ENCODE measurements at regions not wholly inside any gene's neighbourhood (a gene's known extent, or its start where the extent isn't known, plus 50 kb on each side); places are given as distances from the start of the nearest gene placed in this dataset.

GRCh38 chr10:75347186-75347585 is 54.4 kb downstream of the ZNF503 start:
- no peak for DNase-seq (ENCODE audit: low read depth, low spot score)

DNA sequence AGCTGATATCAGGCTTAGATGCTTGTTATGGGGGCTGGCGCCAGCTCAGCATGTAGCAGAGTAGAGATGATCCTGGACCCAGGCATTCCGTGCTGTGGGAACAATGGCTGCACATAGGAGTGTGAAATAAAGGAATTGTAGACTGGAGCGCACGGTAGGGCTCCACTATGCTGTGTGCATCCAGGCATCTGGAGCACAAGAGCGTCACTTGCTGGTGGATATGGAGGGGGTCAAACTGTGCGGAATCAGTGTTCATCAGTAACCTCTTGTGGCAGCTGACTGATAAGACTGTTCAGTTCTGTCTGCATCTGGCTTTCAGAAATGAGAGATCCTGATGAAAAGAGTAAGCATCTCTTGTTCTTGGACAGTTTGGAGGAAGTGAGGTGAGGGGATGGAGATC is 55.8 kb downstream of the ZNF503 start:
- no peak for DNase-seq (ENCODE audit: low read depth, low spot score)

- no peak for DNase-seq (ENCODE audit: low read depth, low spot score)
These were observed 57.4 kb downstream of the ZNF503 start for GRCh38 chr10:75344170-75344569.

GRCh38 chr10:75342397-75342796 is 59.2 kb downstream of the ZNF503 start:
- DNase-seq (ENCODE audit: low read depth, low spot score) = no peak

DNA sequence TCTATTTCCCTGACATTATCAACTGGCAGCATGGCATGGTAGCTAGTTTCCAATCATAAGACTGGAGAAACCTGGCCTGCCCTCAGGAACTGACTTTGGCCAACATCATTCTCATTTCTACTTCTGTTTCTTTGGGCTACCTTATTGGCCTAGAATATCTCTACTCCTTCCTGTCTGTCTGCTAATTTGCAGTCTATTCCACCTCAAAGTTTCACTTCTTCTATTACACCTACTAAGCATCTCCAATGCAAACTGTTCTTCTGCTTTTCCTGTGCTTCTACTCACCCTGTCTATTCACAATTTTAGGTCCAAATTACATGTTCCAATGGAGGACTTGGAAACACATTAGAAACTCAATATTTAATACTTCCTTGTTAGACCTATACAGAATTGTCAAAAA is 65.6 kb downstream of the ZNF503 start:
- no peak for DNase-seq (ENCODE audit: low read depth, low spot score)

DNA sequence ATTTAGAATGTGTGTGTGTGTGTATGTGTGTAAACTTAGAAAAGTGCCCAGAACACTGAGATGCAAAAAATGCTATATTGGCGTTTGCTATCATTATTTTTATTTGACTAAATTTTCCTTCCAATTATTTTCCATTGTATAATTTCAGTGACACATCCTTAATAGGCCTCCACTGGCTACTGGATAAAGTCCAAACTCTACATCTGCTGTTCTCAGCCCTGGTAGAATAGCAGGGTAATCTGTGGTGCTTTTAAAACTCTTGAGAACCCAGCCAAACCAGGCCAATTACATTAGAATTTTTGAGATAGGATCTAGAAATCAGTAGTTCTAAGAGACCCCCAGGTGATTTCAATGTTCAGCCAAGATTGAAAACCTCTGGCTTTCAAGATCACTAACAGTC is 66.4 kb downstream of the ZNF503 start:
- no peak for DNase-seq (ENCODE audit: low read depth, low spot score)

DNA sequence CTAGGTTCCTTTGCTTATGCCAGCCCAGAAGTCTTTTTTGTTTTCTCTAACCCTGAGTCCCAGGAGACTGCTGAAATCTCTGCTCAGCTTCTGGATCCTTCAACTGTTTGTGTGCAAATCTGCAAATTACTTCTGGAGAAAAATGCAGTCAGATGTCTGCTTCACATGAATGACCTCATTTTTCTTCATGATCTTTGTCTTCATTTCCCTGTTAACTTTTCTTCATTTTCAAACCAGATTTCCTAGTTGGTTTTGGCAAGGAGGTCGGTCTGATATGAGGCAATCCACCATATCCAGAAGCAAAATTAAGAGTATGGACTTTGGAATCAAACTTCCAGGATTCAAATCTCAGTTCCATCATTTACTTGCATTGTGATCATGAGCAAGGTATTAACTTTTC is 66.8 kb downstream of the ZNF503 start:
- no peak for DNase-seq (ENCODE audit: low read depth, low spot score)

DNA sequence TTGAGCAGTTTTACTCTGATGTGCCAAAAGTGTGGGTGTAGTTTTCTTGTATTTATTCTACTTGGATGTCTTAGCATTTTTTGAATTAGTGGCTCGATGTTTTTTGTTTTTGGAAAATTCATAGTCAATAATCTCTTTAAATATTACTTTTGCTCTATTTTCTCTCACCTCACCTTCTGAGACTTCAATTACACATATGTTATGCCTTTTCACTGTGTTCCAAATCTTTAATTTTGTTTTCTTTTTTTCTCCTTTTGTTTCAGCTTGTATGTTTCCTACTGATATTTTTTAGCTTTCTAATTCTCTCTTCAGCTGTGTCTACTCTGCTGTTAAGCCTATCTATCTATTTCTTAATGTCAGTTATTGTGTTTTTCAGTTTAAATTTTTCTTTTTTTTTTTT is 69.5 kb downstream of the ZNF503 start:
- no peak for DNase-seq (ENCODE audit: low read depth, low spot score)

DNA sequence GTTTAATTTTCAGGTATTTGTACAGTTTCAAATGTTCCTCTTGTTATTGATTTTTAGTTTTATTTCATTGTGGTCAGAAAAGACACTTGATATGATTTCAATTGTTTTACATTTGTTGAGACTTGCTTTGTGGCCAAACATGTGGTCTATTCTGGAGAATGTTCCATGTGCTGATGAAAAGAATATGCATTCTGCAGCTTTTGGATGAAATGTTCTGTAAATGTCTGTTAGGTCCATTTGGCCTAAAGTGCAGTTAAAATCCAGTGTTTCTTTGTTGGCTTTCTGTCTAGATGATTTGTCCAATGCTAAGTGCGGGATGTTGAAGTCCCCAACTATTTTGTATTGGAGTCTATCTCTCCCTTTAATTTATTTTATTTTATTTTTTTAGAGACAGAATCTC is 70.5 kb downstream of the ZNF503 start:
- DNase-seq (ENCODE audit: low read depth, low spot score) = no peak

GRCh38 chr10:75329190-75329745 is 72.3 kb downstream of the ZNF503 start:
- no peak for DNase-seq (ENCODE audit: low read depth, low spot score)

- DNase-seq (ENCODE audit: low read depth, low spot score) = no peak
These were observed 75.3 kb downstream of the ZNF503 start for GRCh38 chr10:75326306-75326705.

DNA sequence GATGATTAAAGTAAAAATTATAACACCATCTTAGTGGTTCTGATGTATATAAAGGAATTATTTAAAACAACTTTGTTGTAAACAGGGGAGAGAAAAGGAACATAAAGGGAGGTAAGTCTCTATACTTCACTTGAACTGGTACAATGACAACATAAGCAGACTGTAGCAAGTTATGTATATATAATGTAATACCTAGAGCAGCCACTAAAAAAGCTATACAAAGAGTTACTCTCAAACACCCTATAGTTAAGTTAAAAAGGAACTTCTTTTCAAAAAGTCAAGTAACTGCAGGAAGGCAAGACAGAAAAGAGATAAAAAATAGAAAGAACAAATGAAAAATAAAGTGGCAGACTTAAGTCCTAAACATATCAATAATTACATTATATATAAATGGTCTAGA is 82.3 kb downstream of the ZNF503 start:
- no peak for DNase-seq (ENCODE audit: low read depth, low spot score)

DNA sequence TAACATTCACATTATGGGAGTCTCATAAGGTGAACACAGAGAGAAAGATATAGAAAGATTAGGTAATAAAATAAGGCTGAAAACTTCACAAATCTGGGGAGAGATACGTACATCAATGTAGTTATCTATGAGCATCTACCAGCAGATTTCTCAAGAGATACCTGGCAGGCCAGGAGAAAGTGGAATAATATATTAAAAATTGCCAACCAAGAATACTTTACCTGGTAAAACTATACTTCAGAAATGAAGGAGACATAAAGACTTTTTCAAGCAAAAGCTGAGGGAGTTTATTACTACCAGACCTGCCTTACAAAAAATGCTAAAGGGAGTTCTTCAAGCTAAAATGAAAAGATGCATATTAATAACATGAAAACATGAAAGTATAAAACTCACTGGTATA is 78.8 kb upstream of the COMTD1 start:
- no peak for DNase-seq (ENCODE audit: low read depth, low spot score)

GRCh38 chr10:75312440-75312839 is 76.7 kb upstream of the COMTD1 start:
- no peak for DNase-seq (ENCODE audit: low read depth, low spot score)

- DNase-seq (ENCODE audit: low read depth, low spot score) = no peak
These were observed 69.9 kb upstream of the COMTD1 start for GRCh38 chr10:75305675-75306074.

- DNase-seq (ENCODE audit: low read depth, low spot score) = no peak
These were observed 69.1 kb upstream of the COMTD1 start for GRCh38 chr10:75304741-75305390.

DNA sequence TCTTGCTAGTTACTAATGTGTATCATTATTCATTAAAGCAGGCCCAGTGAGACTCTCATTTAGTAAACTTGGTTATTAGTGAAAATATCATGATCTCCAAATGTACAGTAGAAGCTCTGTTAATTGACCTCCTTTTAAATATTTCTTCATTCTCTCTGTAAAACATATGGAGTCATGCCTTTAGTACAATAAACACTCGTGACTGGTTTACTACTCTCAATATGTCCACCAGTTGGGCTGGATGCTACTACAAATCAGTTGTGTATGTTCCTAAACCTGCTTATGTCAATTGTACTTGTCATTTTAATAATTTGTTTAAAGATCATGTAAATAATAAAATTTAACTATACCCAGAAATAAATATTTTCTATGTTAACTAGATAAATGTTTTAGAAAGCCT is 68.6 kb upstream of the COMTD1 start:
- DNase-seq (ENCODE audit: low read depth, low spot score) = no peak

DNA sequence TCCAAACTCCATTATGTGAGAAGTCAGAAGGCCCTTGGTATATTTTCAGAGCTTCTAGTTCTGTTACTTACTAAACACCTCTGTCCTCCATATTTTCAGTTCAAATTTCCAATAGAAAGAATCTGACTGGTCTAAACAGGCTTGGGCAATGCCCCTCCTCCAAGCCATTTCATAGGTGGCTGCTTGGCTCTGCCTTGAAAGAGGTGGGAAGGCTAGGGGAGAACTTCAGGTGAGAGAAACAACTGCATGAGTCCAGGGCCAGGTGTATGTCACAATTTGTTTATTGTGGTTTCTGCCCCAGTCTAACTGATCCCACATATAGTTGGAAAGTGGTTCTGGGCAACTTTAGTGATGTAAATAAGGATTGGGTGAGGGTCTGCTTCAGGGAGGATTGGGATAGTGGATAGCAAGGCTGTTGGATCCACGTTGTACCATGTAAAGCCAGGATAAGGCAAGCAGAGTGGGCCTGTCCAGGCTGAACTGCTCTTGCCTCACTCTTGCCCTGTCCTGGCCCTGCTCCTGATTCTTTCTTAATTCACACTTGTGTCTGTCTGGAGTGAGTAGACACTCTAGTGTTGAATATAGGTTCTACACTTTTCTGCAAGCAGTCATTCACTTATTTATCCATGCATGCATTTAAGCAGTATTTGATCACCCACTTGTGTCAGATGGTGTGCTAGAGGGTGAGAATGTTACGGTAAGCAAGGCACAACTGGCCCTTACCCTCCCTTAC is 67.5 kb upstream of the COMTD1 start:
- no peak for DNase-seq (ENCODE audit: low read depth, low spot score)

- no peak for DNase-seq (ENCODE audit: low read depth, low spot score)
These were observed 66.3 kb upstream of the COMTD1 start for GRCh38 chr10:75302029-75302428.

GRCh38 chr10:75297021-75297599 is 61.4 kb upstream of the COMTD1 start:
- DNase-seq (ENCODE audit: low read depth, low spot score) = no peak

GRCh38 chr10:75295868-75296441 is 60.2 kb upstream of the COMTD1 start:
- no peak for DNase-seq (ENCODE audit: low read depth, low spot score)

GRCh38 chr10:75294866-75295701 is 59.3 kb upstream of the COMTD1 start:
- DNase-seq (ENCODE audit: low read depth, low spot score) = peak; percentile 59
